ENCODE measurements at regions not wholly inside any gene's neighbourhood (a gene's known extent, or its start where the extent isn't known, plus 50 kb on each side); places are given as distances from the start of the nearest gene placed in this dataset.

GRCh38 chr2:62447411-62447810 lies 58.6 kb downstream of the TMEM17 start:
- H3K36me3 ChIP-seq: no peaks in the 10 kb centered on the region
- H3K27ac ChIP-seq: no peak overlapping the region
- DNase-seq (no peak), ATAC-seq (no peak)
- H3K4me1 ChIP-seq: no peaks in the 10 kb centered on the region
- H3K27me3 ChIP-seq: no peaks in the 10 kb centered on the region
- no peak for TF ChIP-seq POLR2A (IDR thresholded peaks at IDR 0.05)
- in situ Hi-C loops (cut with MboI; ENCODE audit: low sequenced_read_pairs in 4 of 4): no loop called here
- no peak overlapping the region for H3K4me3 ChIP-seq
- no peaks in the 10 kb centered on the region for H3K9me3 ChIP-seq
- intact Hi-C loops (cut with DNase I; ENCODE audit: low total_unique reads): no loop called here

GRCh38 chr2:62446491-62446890 lies 59.5 kb downstream of the TMEM17 start:
- DNase-seq: no peak
- in situ Hi-C loops (cut with MboI; ENCODE audit: low sequenced_read_pairs in 4 of 4): no loop called here
- intact Hi-C loops (cut with DNase I; ENCODE audit: low total_unique reads): no loop called here
- Histone ChIP-seq H3K4me3 (no peak overlapping the region), H3K27me3 (no peaks in the 10 kb centered on the region), H3K9me3 (no peaks in the 10 kb centered on the region), H3K36me3 (no peaks in the 10 kb centered on the region), H3K4me1 (no peaks in the 10 kb centered on the region), H3K27ac (no peak overlapping the region)
- TF ChIP-seq POLR2A (IDR thresholded peaks at IDR 0.05) (no peak), CTCF (IDR thresholded peaks at IDR 0.05 in 4 of 5, conservative IDR thresholded peaks at IDR 0.05 in 1 of 5) (no peak)
- no peak for ATAC-seq

DNA sequence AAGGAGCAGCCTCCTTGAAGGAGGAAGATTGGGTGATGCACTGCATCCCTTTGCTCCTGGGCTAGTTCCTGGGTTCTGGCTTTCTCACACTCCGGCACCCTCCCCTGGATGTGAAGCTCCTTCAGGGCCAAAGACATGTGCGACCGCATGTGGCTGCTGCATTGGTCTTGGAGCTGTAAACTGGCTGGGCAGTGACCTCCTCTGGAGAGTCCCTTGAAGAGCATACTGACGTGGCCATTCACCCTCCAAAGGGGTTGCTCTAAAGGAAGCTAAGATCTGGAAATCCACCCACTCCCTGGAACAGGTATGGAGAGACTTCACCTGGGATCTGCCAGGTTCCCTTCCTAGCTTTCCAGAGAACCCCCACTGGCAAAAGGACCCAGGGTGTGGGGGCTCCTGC lies 62.1 kb downstream of the TMEM17 start:
- no peaks in the 10 kb centered on the region for H3K27me3 ChIP-seq
- intact Hi-C loops (cut with DNase I; ENCODE audit: low total_unique reads) (no loop called here), in situ Hi-C loops (cut with MboI; ENCODE audit: low sequenced_read_pairs in 4 of 4) (no loop called here)
- H3K4me3 ChIP-seq: no peak overlapping the region
- no peak overlapping the region for H3K27ac ChIP-seq
- H3K4me1 ChIP-seq: no peaks in the 10 kb centered on the region
- ATAC-seq (no peak), DNase-seq (no peak)
- H3K9me3 ChIP-seq: no peaks in the 10 kb centered on the region
- H3K36me3 ChIP-seq: no peaks in the 10 kb centered on the region
- TF ChIP-seq CTCF (IDR thresholded peaks at IDR 0.05 in 4 of 5, conservative IDR thresholded peaks at IDR 0.05 in 1 of 5) (no peak), POLR2A (IDR thresholded peaks at IDR 0.05) (no peak)

DNA sequence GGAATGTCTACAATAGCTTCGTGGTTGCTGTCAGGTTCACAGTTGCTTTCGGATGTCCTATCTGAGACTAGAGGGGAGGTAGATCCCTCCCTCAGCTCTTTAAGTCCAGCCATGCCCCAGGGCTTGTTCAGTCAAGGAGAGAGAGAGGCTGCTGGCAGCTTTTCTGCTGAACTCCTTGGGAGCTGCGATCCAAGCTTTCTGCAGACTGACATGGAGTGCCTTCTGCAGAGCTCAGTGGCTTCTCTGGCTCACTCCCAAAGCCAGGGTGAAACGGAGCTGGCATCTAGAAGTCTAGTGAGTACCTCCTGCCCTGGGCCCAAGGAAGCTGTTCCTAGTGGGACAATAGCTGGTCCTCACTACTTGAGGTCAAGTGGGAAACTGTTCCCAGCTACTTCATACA lies 62.5 kb downstream of the TMEM17 start:
- no peak for TF ChIP-seq CTCF (IDR thresholded peaks at IDR 0.05 in 4 of 5, conservative IDR thresholded peaks at IDR 0.05 in 1 of 5)
- in situ Hi-C loops (cut with MboI; ENCODE audit: low sequenced_read_pairs in 4 of 4) (no loop called here), intact Hi-C loops (cut with DNase I; ENCODE audit: low total_unique reads) (no loop called here)
- no peak overlapping the region for H3K4me3 ChIP-seq
- no peaks in the 10 kb centered on the region for H3K4me1 ChIP-seq
- H3K36me3 ChIP-seq: no peaks in the 10 kb centered on the region
- no peaks in the 10 kb centered on the region for H3K27me3 ChIP-seq
- no peaks in the 10 kb centered on the region for H3K9me3 ChIP-seq
- ATAC-seq: no peak
- H3K27ac ChIP-seq: no peak overlapping the region
- no peak for DNase-seq

GRCh38 chr2:62441824-62442223 lies 64.2 kb downstream of the TMEM17 start:
- Histone ChIP-seq H3K27ac (no peak overlapping the region), H3K36me3 (no peaks in the 10 kb centered on the region), H3K4me1 (no peaks in the 10 kb centered on the region), H3K9me3 (no peaks in the 10 kb centered on the region), H3K4me3 (no peak overlapping the region), H3K27me3 (no peaks in the 10 kb centered on the region)
- TF ChIP-seq CTCF (IDR thresholded peaks at IDR 0.05 in 4 of 5, conservative IDR thresholded peaks at IDR 0.05 in 1 of 5): no peak
- TF ChIP-seq POLR2A (IDR thresholded peaks at IDR 0.05): no peak
- ATAC-seq: no peak
- in situ Hi-C loops (cut with MboI; ENCODE audit: low sequenced_read_pairs in 4 of 4): no loop called here
- intact Hi-C loops (cut with DNase I; ENCODE audit: low total_unique reads): no loop called here
- DNase-seq: no peak

All from gastrocnemius medialis (tissue), 4 donors.